ENCODE measurements at regions not wholly inside any gene's neighbourhood (a gene's known extent, or its start where the extent isn't known, plus 50 kb on each side); places are given as distances from the start of the nearest gene placed in this dataset.
A peak's percentile ranks its signal among the peaks of the same experiment; 100 is the strongest.

DNA sequence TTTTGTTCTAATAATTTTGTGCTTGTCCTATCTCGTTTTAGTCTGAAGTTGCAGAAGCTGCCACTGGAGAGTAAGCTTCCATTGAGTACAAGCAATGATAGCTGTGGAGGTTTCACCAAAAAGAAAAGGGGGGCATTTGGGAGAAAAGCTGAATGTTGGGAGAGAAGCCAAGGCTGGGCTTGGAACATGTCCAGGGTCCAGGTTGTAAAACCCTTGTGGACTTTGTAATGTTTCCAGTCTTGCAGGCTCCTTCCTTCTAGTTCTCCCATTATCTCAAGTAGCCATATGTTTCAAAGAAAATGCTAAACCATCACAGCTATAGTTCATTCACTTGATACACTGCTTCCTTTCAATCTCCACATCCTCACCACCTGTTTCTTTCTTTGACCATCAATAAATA is 880.2 kb downstream of the NLGN4Y start:
- no peak for DNase-seq (ENCODE audit: low read depth in 2 of 2)

GRCh38 chrY:15415165-15415564 is 890.8 kb downstream of the NLGN4Y start:
- no peak for DNase-seq (ENCODE audit: low read depth in 2 of 2)

GRCh38 chrY:15418613-15419012 is 894.3 kb downstream of the NLGN4Y start:
- no peak for DNase-seq (ENCODE audit: low read depth in 2 of 2)

GRCh38 chrY:15424665-15425132 is 900.4 kb downstream of the NLGN4Y start:
- DNase-seq (ENCODE audit: low read depth in 2 of 2), result no peak

DNA sequence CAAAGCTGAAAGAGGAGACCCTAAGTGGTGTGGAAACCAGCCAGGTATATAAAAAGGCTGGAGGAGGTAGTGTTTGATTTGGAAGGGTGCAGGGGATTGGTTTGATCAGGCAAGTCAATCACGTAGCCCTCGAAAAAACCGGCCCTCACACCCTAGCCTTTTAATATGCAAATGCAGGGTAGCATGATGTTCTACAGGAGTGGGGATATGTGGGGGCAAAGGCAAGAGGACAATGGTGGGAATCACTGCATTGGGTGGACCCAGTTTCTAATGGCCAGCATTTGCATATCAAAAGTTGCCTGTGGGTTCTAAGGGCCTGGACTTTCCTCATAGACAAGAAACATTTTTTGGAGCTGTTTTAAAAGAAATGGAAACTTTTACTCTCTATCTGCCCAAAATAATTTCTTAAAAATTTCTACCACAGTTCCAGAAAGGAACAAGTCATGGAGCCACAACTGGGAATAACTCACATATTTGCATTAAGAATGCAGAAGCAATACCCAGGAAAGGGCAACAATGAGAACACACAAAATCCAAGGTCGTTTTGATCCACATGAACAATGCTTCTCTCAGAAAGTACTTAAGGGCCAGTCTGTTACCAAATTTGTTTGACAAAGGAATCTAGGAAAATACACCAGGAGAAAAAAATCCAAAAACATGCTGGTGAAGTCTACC is 915.8 kb downstream of the NLGN4Y start:
- no peak for DNase-seq (ENCODE audit: low read depth in 2 of 2)

- DNase-seq (ENCODE audit: low read depth in 2 of 2), result no peak
Observed at GRCh38 chrY:15440696-15441408, 916.5 kb downstream of the NLGN4Y start.

- DNase-seq (ENCODE audit: low read depth in 2 of 2), result no peak
Observed at GRCh38 chrY:15441878-15442277, 917.5 kb downstream of the NLGN4Y start.

GRCh38 chrY:15445871-15446270 is 921.5 kb downstream of the NLGN4Y start:
- DNase-seq (ENCODE audit: low read depth in 2 of 2), result no peak

- DNase-seq (ENCODE audit: low read depth in 2 of 2), result no peak
Observed at GRCh38 chrY:15446861-15447260, 922.5 kb downstream of the NLGN4Y start.

DNA sequence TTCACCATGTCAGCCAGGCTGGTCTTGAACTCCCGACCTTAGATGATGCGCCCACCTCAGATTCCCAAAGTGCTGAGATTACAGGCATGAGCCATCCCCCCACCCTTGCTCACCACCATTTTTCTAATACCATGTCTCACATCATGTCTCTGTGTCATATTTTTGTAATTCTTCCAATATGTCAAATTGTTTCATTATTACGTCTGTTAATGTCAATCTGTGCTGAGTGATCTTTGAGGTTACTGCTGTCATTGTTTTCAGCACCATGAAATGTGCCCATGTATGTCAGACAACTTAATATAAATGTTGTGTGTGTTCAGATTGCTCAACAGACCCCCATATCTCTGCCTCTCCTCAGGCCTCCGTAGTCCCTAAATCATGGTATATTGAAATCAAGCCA is 923.6 kb downstream of the NLGN4Y start:
- DNase-seq (ENCODE audit: low read depth in 2 of 2), result no peak

- no peak for DNase-seq (ENCODE audit: low read depth in 2 of 2)
Observed at GRCh38 chrY:15455133-15455937, 931.0 kb downstream of the NLGN4Y start.

DNA sequence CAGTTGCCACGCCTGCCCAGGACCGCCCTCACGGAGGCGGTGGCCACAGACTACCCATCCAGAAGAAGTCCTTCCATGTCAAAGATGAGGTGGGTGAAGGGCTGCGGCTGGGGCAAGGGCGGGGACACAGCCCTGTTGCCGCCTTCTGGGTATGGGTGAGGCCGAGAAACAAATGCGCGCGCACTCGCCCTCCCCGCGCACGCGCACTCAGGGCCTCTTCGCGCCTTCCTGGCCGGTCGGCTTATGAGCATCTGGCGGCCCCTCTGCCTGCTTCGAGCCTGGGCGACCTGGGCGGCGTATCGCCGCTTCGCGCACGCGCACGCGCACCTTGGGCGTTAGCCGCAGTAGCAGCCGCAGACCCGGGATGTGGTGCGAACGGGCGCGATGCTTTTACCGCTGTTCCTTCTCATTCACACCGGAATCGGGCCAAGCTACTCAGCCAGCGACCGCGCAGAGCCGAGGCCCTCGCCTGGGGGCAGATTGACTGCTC is 931.7 kb downstream of the NLGN4Y start:
- DNase-seq (ENCODE audit: low read depth in 2 of 2), result peak in 1 of 2 donors; percentile 49

GRCh38 chrY:15456491-15456890 is 932.2 kb downstream of the NLGN4Y start:
- no peak for DNase-seq (ENCODE audit: low read depth in 2 of 2)

DNA sequence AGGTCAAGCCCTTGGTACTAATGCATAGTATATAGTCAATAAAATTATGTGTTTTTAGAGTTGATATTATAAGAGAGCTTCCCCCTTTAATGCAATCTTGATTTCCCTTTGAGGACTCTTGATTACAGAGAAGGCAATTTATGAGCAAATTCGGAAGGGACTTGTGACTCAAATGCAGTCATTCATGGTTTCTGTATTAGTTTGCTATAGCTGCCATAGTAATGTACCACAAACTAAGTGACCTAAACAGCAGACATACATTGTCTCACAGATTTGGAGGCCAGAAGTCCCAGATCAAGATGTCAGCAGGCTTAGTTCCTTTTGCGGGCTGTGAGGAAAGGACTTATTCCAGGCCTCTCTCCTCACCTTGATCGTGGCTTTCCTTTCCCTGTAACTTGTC is 933.4 kb downstream of the NLGN4Y start:
- DNase-seq (ENCODE audit: low read depth in 2 of 2), result no peak

- DNase-seq (ENCODE audit: low read depth in 2 of 2), result no peak
Observed at GRCh38 chrY:15458426-15458825, 934.1 kb downstream of the NLGN4Y start.

GRCh38 chrY:15465880-15466279 is 941.6 kb downstream of the NLGN4Y start:
- DNase-seq (ENCODE audit: low read depth in 2 of 2), result no peak

DNA sequence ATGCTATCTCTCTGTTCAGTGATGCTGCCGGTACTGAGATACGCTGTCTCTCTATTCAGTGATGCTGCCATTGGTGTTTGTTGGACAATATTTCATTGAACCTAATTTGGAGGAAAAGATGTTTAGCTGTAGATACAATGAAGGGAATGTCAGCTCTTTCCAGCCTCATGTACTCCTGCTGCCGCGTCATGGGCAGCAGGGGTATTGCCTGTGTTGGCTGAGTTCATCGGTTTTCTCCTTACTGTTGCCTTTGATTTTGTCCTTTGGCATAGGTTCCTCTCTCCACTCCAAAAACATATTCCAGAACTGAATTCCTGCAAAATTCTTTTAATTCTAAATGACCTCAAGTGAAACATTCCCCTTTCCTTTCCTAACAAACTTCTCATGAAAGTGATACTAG is 942.6 kb downstream of the NLGN4Y start:
- no peak for DNase-seq (ENCODE audit: low read depth in 2 of 2)

- DNase-seq (ENCODE audit: low read depth in 2 of 2), result no peak
Observed at GRCh38 chrY:15468091-15468490, 943.8 kb downstream of the NLGN4Y start.

DNA sequence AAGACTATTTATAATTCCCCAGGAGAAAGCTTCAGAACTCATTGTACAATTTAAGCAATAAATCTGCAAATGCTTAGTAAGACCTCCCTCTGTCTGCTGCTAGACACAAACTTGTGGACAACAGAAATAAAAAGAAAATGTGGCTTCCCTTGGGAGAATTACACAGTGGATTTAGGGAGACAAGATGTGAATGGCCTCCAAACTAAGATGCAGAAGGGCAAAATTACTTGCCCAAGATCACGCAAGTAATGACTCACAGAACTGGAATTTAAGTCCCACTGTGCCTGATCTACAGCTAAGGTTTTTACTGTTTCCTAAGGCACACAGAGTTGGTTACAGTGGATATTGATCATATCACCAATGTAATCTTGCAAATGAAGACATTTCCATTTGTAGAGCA is 947.0 kb downstream of the NLGN4Y start:
- no peak for DNase-seq (ENCODE audit: low read depth in 2 of 2)

DNA sequence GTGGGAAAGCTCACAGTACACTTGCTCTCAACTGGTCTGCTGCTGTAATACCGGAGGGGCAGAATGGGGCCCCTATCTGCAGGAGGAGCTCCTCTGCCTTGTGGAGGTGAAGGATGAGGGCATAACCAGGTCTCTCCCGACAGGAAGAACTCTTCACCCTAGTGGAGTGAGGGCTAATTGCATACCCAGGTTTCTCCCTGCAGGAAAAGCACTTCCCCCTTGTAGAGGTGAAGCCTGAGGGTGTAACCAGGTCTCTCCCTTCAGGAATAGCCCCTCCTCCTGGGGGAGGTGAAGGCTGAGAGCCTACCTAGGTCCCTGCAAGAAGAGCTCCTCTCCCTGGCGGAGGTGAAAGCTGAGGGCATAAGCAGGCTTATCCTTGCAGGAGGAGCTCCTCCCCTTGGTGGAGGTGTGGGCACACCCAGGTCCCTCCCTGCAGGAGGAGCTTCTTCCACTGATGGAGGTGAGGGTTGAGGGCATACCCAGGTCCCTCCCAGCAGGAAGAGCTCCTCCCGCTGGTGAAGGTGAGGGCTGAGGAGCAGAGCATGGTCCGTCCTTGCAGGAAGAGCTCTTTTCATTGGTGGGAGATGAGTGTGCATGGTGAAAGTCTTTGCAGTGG is 954.1 kb downstream of the NLGN4Y start:
- DNase-seq (ENCODE audit: low read depth in 2 of 2), result no peak

DNA sequence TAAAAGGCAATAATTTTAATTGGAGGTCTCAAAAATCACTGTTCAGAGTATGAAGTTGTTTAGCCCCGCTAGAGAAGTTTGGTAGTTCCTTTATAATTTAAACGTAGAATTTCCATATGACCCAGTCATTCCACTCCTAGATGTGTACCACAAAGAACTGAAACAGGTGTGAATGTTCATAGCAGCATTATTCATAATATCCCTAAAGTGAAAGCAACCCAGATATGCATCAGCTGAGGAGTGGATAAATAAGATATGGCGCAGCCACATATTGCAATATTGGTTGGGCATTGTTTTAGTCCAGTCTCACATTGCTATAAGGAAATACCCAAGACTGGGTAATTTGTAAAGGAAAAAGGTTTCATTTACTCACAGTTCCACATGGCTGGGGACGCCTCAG is 976.2 kb downstream of the NLGN4Y start:
- DNase-seq (ENCODE audit: low read depth in 2 of 2), result no peak

DNA sequence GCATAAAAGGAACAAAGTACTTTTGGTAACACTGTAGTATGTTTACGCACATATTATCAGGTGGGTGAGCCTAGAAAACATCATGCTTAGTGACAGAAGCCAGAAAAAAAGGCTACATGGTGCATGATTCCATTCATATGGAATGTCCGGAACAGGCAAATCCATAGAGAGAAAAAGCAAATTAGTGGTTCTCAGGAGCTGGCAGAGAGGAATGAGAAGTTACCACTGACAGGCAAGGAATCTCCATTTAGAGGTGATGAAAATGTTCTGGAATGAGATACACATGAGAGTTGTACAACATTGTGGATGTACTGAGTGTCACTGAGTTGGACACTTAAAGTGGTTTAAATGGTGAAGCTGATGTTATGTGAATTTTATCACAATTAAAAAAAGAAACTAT is 976.9 kb downstream of the NLGN4Y start:
- DNase-seq (ENCODE audit: low read depth in 2 of 2), result no peak

All from activated CD4-positive, alpha-beta T cell treated with anti-CD3 and anti-CD28 coated beads for 24 hours (primary cell).